ENCODE measurements at regions not wholly inside any gene's neighbourhood (a gene's known extent, or its start where the extent isn't known, plus 50 kb on each side); places are given as distances from the start of the nearest gene placed in this dataset.

DNA sequence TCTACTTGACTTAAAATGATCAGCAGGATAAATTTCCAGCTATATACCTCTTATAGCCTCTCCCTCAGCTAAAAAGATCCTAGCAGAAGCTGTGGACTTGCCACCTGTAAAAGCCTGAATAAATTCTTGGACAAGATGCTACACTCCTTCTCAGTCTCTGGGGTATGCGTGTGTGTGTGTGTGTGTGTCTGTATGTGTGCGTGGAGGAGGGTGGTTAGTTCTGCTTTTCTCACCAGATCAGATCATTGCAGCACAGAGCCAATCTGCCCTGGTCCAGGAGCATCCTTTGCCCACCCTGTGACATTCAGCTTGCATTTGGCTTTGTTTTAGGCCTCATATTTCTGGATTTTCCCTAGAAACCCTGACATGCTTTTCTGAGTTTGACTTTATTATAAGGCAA is 438.3 kb downstream of the RFC3 start:
- DNase-seq, result no peak

DNA sequence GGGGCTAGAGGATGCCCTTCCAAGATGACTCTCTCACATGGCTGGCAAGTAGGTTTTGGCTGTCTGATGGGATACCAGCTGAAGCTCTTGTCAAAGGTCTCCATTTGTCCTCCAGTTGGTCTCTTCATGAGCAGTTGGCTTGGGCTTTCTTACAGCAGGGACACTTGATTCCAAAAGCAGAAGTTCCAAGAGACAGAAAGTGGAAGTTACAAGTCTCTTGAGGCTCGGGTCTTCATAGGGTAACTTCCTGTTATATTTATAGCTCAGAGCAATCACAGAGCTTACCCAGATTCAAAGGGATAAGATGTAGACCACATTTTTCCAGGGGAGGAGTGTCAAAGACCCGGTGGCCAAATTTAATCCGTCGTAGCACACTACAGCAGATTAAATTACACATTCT is 440.0 kb downstream of the RFC3 start:
- DNase-seq, result no peak

- DNase-seq, result no peak
Observed at GRCh38 chr13:34258646-34259386, 440.9 kb downstream of the RFC3 start.

DNA sequence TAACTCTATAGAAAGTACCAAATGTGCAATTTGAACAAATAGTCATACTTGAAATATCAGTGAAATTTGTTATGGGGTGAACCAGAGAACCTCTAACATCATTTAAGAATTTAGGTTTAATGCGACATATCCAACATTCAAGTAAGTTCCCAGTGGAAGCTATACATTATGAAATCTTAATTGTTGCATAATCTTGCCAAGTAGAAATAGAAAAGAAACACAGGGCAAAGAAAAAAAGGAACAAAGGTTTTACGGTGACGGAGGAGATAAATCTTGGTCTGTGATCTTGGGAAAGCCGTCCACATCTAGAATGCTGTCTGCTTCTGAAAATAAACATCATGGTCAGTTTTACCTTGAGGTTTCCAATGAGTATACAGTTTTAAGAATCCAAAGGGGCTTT is 445.7 kb downstream of the RFC3 start:
- DNase-seq, result no peak

DNA sequence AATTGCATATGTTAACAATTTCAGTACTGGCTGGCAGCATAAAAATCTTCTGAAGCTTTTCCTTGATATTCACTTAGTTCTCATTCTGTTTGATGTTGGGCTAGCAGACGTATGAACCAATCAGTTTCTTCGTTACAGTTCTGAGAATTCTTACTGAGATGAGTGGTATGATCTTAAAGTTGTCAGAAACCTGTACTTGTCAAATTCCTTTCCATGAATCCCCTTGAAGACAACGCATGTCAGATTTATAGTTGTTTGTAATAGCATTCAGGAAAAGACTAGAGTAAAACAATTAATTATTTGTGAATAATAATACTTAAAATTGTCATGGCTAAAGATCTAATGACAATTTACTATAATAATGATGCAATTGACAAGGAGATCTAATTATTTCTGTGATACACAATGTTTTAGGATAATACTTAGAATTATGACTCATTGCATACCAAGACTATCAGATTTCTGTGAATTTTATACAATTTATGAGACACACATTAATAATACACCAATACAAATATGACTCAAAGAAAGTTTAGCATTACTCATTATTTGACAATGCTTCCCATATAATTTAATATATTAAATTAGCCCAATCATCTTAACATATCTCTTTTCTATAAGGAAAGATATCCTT is 447.2 kb downstream of the RFC3 start:
- DNase-seq, result no peak

DNA sequence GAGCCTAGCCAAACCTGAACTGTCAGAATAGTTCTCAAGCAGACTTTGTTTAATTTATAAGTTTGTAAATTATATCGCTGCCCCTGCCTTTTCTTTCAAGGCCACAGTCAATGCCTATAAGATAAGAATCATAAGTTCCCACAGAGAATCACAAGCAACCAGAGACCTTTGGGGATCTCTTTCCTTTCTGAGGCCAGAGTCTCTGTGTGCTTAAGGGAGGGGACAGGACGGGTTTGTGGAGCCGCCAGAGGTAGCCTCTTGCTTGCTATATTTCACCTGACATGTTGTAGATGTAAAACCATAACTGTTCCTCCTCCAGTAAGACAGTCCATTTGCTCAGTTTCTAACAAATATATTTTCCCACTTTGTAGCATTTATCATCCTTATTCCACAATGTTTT is 458.8 kb downstream of the RFC3 start:
- no peak for DNase-seq

GRCh38 chr13:34277936-34278335 is 460.0 kb downstream of the RFC3 start:
- DNase-seq, result no peak

DNA sequence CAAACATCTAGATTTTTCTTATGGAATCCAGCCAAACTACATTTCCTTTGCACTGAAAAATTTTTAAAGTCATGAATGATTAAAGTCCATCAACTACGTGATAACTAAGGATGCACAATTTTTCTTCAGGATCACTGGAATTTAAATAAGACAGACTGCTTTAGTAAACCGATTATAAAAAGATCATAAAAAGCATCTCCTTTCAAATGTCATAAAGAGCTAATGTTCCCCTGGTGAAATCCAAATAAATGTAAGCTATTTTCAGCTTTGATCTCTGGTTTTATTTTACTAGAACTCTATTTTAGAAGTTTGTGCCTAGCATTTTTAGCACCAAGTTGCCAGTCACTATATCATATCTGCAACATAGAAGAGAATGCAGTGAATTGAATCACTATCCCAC is 460.8 kb downstream of the RFC3 start:
- no peak for DNase-seq

DNA sequence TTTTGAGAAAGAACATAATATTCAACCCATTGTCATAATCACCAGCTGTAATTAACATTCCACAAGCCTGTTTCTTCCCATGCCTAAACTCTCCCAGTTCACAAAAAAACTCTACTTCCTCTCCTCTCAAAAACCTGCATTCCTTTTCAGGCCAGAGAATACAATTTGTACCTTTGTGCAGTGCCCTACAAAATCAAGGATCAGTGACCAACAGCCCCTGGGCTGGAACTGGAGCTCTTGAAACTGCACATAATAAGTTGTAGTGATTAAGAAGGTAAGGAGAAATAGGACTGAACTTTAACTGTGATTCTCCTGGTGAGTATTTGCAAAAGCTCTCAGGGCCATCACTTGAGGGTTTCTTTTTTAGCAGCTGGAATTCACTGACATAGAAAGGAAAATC is 472.7 kb downstream of the RFC3 start:
- DNase-seq, result no peak

- no peak for DNase-seq
Observed at GRCh38 chr13:34294483-34295129, 476.7 kb downstream of the RFC3 start.

GRCh38 chr13:34300559-34300958 is 482.6 kb downstream of the RFC3 start:
- no peak for DNase-seq

DNA sequence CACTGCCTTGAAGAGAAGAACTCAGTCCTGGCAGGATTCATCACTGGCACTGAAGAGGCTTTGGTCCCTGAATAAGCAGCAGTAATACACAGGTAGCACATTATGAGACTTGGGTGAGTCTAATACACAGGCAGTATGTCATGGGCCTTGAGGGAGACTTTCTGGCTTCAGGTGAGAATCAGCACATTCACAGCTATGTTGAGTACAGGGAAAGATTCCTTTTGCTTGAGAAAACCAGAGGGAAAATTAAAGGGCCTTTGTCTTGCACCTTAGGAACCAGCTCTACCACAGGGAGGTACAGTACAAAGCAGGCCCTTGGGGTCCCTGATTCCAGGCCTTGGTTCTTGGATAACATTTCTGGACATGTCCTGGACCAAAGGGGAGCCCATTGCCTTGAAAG is 484.6 kb downstream of the RFC3 start:
- no peak for DNase-seq

DNA sequence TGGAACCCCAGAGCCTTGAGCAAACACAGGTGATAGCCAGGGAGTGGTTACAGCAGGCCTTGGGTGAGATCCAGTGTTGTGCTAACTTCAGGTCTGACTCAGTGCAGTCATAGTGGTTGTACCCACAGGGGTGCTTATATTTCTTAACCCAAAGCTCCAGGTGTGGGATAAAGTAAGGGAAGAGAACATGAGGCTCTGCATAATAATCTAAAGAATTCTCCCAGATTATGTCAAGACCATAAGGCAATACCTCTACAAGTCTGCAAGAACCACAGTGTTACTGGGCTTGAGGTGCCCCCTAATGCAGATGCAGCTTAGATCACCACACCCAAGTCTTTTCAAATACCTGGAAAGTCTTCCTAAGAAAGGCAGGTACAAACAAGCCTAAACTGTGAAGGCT is 485.4 kb downstream of the RFC3 start:
- no peak for DNase-seq

DNA sequence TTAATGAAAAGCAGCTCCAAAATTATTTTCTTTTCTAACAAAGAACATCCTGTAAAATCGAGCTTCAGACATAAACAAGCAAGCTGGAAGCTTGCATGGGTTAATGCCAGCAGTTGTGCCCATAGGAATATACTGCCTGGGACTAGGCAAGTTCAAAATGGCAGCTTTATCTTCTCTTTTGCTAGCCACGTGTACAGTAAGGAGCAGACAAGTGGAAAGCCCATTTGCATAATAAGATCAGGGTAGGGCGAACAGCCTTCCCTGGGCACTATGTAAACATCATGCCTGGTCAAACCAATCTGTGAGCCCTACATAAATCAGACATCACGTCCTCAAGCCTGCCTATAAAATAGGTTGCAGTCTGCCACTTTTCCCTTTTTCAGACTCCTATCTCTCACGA is 489.7 kb downstream of the RFC3 start:
- no peak for DNase-seq

- no peak for DNase-seq
Observed at GRCh38 chr13:34308725-34309124, 490.8 kb downstream of the RFC3 start.

DNA sequence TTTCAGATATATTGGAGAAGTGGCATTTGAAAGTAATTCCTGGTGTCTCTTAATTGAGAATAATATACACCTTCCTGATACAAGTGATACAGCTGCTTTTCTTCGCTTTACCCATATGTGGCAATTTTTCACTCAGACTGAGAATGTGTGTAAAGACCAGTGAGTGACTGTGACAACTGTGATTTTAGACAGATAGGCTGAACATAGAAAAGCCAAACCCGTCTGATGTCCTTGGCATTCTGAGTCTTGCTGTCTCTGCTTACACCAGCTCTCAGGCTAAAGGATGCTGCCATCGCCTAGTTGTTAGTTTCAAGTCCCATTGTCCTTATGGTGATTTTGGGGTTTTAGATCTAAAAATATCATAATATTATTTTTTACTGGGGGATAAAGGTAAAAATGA is 492.6 kb downstream of the RFC3 start:
- no peak for DNase-seq

DNA sequence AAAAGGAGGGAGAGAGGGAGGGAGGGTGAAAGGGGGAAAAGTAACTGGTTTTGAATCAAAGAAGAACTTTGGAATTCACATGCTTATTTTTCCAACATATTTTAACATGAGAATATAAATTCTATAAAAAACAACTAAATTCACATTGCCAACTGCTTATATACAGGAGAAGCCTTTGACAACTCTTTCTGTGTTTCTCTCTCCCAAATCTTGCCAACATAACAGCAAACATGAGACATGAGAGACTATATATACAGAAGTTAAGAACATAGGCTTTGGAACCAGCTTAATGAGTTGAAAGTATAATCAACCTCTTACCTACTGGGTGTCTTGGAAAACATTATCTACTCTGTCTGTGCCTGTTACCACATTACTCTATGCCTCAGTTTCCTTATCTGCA is 493.3 kb downstream of the RFC3 start:
- no peak for DNase-seq

GRCh38 chr13:34312578-34312977 is 494.6 kb downstream of the RFC3 start:
- DNase-seq, result no peak

DNA sequence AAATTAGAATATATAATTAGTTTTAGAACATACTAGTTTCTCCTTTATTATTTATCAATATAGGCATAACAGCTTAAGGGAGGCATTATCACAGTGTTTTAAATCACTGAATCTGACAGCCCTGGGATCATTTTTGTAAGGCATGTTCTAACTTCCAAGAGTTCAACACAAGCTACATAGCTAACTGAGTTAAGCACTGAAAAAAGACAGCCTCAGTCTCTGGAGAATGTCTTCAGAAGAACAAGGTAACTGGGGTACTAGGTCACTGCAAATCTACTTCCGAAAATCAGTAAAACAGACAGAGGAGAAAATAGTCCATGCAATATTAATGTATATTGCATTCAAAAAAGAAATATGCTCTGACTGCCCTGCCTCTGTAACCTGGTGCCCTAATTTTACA is 502.1 kb downstream of the RFC3 start:
- no peak for DNase-seq

DNA sequence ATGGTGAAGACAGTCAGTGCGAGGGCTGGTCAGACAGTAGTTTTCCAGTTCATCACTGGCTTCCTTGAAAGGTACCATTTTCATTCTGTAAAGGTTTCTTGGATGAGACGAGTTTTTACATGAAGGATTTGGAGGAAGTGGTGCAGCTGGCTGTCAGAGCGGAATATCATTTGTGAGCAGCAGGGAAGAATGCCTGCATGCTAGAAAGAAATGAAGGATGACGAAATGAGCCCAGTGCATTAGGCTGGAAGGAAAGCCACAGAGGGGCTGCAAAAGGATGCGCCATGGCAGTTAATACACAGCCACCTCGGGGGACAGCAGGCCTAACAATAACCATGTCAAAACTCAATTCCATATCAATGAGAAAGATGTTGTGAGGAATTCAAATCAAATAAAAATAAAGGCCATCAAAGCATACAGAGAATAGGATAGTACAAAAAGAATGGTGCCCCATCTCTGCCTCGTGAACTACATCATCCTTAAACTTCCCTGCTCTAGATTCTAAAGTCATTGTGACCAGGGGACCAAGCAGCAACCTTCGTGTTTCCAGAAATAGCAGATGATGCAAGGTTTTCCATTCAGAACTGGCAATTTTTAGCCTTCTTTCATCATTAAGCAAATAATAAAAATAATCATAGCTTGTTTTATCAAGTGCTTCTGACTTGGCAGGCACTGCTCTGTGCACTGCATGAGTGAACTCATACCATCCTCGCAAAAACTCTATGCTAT is 504.2 kb downstream of the RFC3 start:
- no peak for DNase-seq

- DNase-seq, result no peak
Observed at GRCh38 chr13:34322743-34323074, 504.8 kb downstream of the RFC3 start.

GRCh38 chr13:34335014-34336007 is 517.4 kb downstream of the RFC3 start:
- no peak for DNase-seq

DNA sequence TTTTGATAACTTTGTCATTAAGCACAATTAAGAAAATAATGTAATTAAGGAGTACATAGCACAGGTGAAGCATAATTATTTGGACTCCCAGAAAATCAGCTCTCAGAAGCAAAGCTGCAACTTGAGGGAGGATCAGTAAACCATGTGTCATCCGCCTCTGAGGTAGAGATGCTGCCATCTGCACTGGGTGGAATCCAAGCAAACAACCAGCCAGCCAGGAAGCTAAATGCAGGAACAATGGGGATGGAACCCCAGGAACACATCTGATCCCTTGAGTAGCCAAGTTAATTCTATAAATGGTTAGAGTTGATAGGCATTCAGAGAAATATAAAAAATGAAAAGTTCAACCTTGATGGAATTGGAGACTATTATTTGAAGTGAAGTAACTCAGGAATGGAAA is 520.2 kb downstream of the RFC3 start:
- no peak for DNase-seq

All from activated naive CD4-positive, alpha-beta T cell treated with anti-CD3 and anti-CD28 coated beads, Interleukin-2, amount 50 U/mL, for 16 hours (primary cell).